MCF 10A (cell line): ENCODE measurements at regions not wholly inside any gene's neighbourhood (a gene's known extent, or its start where the extent isn't known, plus 50 kb on each side); places are given as distances from the start of the nearest gene placed in this dataset.

Experiments
- BruUV-seq: library from RNA; stranded (reverse); fragments of 400-500 nt; replicated peaks from 2 replicates; lab custom pipeline; 2021; lab: Mats Ljungman, UMichigan
- CTCF ChIA-PET: fragments of 300-600 bp; sonication (Branson Sonifier 250); formaldehyde crosslinking; extraction: SDS; loops from one replicate; lab custom pipeline; 2021; ENCODE audit warnings: antibody characterized with exemption, inconsistent platforms; lab: Yijun Ruan, JAX
- POLR2A ChIA-PET: fragments of 300-600, 350-650 bp; sonication (Branson Sonifier 250); formaldehyde crosslinking; extraction: SDS; loops from one replicate; lab custom pipeline; 2020; ENCODE audit warnings: antibody characterized with exemption, inconsistent platforms; lab: Yijun Ruan, JAX
- DNase-seq: peaks from one replicate; pipeline ENCODE4 v3.0.0-alpha.2; 2018; ENCODE audit not compliant: unreplicated experiment
- H3K27ac Mint-ChIP-seq: one replicate; pipeline ENCODE4 v1.8.0; 2022; ENCODE audit warnings: mild to moderate bottlenecking, low read depth, mixed read lengths; ENCODE audit not compliant: unreplicated experiment
- H3K27me3 Mint-ChIP-seq: one replicate; pipeline ENCODE4 v1.8.0; 2022; ENCODE audit warnings: mixed read lengths; ENCODE audit not compliant: insufficient read depth, unreplicated experiment
- H3K36me3 Mint-ChIP-seq: one replicate; pipeline ENCODE4 v1.8.0; 2022; ENCODE audit warnings: mild to moderate bottlenecking, moderate library complexity, mixed read lengths; ENCODE audit not compliant: insufficient read depth, unreplicated experiment
- H3K4me1 Mint-ChIP-seq: one replicate; pipeline ENCODE4 v1.8.0; 2022; ENCODE audit warnings: mixed read lengths; ENCODE audit not compliant: insufficient read depth, unreplicated experiment
- H3K4me3 Mint-ChIP-seq: one replicate; pipeline ENCODE4 v1.8.0; 2022; ENCODE audit warnings: mild to moderate bottlenecking, moderate library complexity, mixed read lengths; ENCODE audit not compliant: unreplicated experiment
- H3K9me3 Mint-ChIP-seq: one replicate; pipeline ENCODE4 v1.8.0; 2022; ENCODE audit warnings: mixed read lengths; ENCODE audit not compliant: unreplicated experiment
- intact Hi-C: fragments of 100-400 bp; cut with micrococcal nuclease; formaldehyde crosslinking; loops from 2 replicates; pipeline ENCODE4 v1.14.1; 2022
- TF ChIP-seq, protein P1 (sequence below): fragments of 200-600 bp; IDR thresholded peaks from one replicate; pipeline ENCODE4 v1.8.0; 2022; ENCODE audit warnings: antibody characterized with exemption, mild to moderate bottlenecking; ENCODE audit not compliant: unreplicated experiment

DNA sequence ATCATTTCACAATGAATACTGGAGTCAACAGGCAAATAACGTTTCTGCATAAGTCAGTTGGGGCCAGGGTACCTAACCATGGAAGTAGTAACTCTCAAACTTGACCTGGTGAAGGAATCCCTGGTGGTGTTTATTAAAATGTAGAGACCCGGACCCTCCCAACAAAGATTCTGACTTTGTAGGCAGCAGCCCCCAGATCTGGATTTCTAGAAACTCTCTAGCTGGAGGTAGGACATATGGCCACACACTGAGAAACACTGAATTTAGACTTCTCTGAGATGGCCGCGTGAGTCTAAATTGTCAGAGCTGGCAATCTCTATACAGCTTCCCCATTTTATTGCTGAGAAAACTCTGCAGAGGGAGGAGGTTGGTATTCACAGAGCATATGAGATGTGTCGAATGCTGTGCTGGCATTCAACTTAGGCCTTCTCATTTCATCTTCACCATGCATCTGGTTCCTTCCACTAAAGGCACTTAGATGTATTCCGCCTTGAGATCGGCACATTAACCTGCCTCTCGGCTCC, 278.1 kb downstream of the CYRIA start:
- Mint-ChIP-seq H3K27ac (no peak overlapping the region), H3K9me3 (no peaks in the 10 kb centered on the region), H3K4me1 (no peaks in the 10 kb centered on the region), H3K27me3 (no peaks in the 10 kb centered on the region), H3K36me3 (no peaks in the 10 kb centered on the region), H3K4me3 (no peak overlapping the region)
- POLR2A ChIA-PET: no interaction called here
- no peak for DNase-seq
- intact Hi-C loops: no loop called here
- CTCF ChIA-PET: interaction anchor here (0.6 to 1.3 kb wide), 2 partner anchors 15 to 60 kb away, joined by 4 to 6 read pairs; no protein-coding TSS in a partner anchor
- BruUV-seq: no TSS peak
- TF ChIP-seq, protein P1, sequence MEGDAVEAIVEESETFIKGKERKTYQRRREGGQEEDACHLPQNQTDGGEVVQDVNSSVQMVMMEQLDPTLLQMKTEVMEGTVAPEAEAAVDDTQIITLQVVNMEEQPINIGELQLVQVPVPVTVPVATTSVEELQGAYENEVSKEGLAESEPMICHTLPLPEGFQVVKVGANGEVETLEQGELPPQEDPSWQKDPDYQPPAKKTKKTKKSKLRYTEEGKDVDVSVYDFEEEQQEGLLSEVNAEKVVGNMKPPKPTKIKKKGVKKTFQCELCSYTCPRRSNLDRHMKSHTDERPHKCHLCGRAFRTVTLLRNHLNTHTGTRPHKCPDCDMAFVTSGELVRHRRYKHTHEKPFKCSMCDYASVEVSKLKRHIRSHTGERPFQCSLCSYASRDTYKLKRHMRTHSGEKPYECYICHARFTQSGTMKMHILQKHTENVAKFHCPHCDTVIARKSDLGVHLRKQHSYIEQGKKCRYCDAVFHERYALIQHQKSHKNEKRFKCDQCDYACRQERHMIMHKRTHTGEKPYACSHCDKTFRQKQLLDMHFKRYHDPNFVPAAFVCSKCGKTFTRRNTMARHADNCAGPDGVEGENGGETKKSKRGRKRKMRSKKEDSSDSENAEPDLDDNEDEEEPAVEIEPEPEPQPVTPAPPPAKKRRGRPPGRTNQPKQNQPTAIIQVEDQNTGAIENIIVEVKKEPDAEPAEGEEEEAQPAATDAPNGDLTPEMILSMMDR: no peak

DNA sequence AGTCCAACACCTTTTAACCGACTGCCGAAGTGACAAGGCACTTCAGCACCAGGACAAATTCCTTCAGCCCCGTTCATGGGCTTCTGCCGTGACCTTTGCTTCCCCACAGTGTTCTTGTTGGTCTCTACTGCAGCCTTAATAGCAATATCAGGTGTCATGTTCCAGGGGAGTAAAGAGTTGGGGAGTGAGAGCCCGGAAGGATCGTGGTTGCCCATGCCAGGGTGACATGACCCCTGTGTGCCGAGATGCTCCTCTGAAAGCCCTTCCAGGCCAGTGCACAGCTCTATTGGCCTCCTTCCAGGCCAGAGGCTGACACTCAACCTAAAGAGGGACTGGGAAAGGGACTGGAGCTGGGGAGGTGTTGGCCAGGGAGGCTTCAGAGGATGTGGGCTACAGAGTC, 279.2 kb downstream of the CYRIA start:
- CTCF ChIA-PET: interaction anchor here (0.6 kb wide), 1 partner anchor 40 kb away, joined by 5 read pairs; no protein-coding TSS in a partner anchor
- POLR2A ChIA-PET: interaction anchor here (0.6 kb wide), 1 partner anchor 8 kb away, joined by 3 read pairs; no protein-coding TSS in a partner anchor
- intact Hi-C loops: no loop called here
- no peaks in the 10 kb centered on the region for H3K27me3 Mint-ChIP-seq
- no TSS peak for BruUV-seq
- no peak overlapping the region for H3K4me3 Mint-ChIP-seq
- TF ChIP-seq, protein P1: no peak
- H3K9me3 Mint-ChIP-seq: no peaks in the 10 kb centered on the region
- no peaks in the 10 kb centered on the region for H3K36me3 Mint-ChIP-seq
- DNase-seq: no peak
- no peak overlapping the region for H3K27ac Mint-ChIP-seq
- H3K4me1 Mint-ChIP-seq: no peaks in the 10 kb centered on the region

DNA sequence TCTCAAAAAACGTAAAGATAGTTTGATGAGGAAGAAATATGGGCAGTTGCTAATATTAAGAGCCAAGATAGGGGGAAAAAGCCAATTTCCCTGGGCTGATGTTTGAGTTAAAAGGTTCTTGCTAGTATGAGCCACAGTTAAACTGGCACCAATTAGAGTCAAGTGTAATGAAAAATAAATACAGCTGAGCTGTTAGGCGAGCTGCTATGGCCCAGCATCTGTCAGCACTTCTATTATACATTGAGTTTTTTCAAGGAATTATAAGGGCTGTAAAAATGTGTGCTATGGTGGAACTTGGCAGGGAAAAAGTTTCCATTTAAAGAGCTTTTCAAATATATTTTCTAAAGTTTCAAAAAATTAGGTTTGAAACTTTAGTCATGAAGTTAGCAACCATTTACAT, 279.6 kb downstream of the CYRIA start:
- DNase-seq: no peak
- no TSS peak for BruUV-seq
- no peaks in the 10 kb centered on the region for H3K36me3 Mint-ChIP-seq
- H3K9me3 Mint-ChIP-seq: no peaks in the 10 kb centered on the region
- no peak overlapping the region for H3K4me3 Mint-ChIP-seq
- H3K4me1 Mint-ChIP-seq: no peaks in the 10 kb centered on the region
- no peaks in the 10 kb centered on the region for H3K27me3 Mint-ChIP-seq
- intact Hi-C loops: no loop called here
- POLR2A ChIA-PET: interaction anchor here (0.6 kb wide), 1 partner anchor 8 kb away, joined by 3 read pairs; no protein-coding TSS in a partner anchor
- CTCF ChIA-PET: no interaction called here
- TF ChIP-seq, protein P1: no peak
- H3K27ac Mint-ChIP-seq: no peak overlapping the region

DNA sequence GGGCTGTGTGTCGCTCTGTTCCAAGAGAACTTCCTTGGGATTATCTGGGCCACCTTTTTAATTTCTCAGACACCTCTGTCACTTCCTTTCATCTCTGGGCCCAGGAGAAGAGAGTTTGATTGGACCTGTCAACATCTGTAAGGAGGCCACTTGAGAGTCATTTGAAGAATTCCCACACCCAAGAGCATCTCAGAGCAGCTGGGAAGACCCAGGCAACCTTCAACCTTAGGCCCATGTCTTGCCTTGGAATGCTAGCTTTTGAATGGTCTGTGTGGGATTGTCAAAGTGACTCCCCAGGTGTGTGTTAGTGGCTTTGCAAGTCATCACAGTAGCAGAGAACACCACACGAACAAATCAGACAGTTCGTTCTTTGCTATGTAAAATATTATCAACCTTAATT, 280.3 kb downstream of the CYRIA start:
- BruUV-seq: no TSS peak
- CTCF ChIA-PET: no interaction called here
- DNase-seq: no peak

More for the DNA sequence above, 280.3 kb downstream of the CYRIA start:
- Mint-ChIP-seq H3K4me1 (no peaks in the 10 kb centered on the region), H3K4me3 (no peak overlapping the region), H3K9me3 (no peaks in the 10 kb centered on the region), H3K36me3 (no peaks in the 10 kb centered on the region), H3K27ac (no peak overlapping the region), H3K27me3 (no peaks in the 10 kb centered on the region)
- intact Hi-C loops: no loop called here
- POLR2A ChIA-PET: interaction anchor here (0.6 kb wide), 1 partner anchor 416 kb away, joined by 3 read pairs; no protein-coding TSS in a partner anchor
- TF ChIP-seq, protein P1: no peak
